ENCODE measurements at regions not wholly inside any gene's neighbourhood (a gene's known extent, or its start where the extent isn't known, plus 50 kb on each side); places are given as distances from the start of the nearest gene placed in this dataset.
A peak's percentile ranks its signal among the peaks of the same experiment; 100 is the strongest.
"Not testable (repeated sequence)": the region's sequence is repeated elsewhere in the genome, so short reads cannot be mapped to it uniquely, and the experiment has no call there.

DNA sequence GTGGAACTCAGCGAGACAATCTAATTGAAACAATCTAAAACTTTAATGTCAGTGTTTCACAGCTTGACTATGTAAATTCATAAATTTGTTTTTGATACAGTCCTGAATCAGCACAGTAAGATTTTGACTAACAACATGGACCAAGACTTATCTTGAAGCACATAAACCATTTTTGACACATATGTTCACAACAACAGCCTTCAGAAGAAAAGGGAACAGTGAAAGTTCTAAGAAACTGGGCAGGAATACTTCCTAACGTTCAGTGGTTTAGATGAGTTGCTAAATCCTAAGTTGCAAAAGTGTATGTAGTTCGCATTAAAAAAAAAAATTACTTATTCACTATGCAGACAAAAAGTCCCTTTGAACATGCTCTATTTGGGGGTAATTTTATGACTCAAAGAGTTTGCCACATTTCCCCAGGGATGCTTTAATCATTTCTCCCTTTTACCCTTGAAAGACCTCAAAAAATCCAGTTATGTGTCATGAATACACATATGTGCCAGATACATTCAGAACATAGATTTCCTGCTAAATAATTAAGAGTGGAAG, 120.2 kb downstream of the MRPL39 start:
- no peak for FAIRE-seq

DNA sequence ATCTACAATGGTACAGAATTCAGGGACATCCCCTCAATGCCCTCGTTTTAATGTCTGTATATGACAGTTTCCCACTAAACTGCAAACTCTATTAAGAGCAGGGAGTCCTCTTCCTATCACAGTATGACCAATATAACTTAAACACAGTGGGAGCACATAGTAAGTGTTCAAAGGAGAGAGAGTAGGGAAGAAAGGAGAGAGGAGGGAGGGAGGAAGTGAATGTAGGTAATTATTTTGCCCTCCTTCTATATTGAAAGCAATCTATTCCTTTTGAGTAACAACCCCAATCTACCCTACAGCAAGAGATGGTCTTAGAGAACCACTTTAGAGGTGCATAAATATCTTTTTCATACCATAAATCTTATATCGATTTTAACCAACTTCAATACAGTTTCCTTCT, 121.4 kb downstream of the MRPL39 start:
- FAIRE-seq, result no peak

DNA sequence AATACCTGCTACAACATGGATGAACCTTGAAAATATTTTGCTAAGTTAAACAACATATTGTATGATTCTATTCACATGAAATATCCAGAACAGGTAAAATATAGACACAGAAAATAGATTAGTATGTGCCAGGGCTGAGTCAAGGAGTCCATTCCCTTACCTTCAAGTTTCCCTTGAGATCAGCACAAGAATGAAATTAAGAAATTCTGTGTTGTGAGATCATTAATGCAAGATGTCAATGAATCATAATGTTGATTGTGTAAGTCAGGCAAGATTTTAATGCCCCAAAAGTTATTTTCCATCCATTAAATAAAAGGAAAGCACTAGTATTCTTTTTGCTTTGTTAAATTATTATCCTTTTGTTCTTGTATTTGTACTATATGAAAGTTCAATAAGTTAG, 139.4 kb downstream of the MRPL39 start:
- FAIRE-seq, result no peak

- FAIRE-seq, result not testable (repeated sequence)
Measured at GRCh38 chr21:25467071-25467470, 140.2 kb downstream of the MRPL39 start.

DNA sequence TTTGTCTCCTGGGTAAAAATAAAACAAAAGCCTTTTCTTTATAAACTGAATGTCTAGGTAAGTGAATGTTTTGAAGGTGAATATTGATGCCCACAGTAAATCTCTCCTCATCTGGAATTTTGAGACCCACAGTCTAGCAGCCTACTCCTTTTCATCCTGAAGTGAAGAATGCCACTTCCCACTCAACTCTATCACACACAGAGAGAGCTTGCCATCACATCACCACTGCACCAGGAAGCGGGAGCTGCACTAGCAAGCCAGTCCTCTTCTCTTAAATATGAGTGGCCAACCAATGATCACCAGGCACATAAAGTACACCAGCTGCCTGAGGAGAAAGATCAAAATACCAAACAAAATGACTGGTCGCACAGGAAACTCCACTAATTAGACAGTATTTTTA, 140.8 kb downstream of the MRPL39 start:
- no peak for FAIRE-seq

DNA sequence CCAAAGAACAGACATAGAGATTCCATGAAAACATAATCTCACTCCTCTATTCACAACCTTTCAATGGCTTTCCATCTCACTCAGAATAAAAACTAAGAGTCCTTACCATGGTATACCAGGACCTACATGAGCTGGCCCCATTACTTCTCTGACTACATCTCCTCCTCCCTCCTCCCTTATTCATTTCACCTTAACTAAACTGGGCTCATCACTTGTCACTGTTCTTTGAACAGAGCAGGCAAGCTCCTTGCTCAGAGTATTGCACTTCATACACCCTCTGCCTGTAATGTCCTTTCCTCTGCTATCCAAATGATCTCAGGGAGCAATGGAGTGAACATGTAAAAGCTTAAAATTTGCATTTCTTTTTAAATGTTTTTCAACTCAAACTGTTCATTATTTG, 142.0 kb downstream of the MRPL39 start:
- FAIRE-seq, result no peak

- no peak for FAIRE-seq
Measured at GRCh38 chr21:25464275-25464674, 143.0 kb downstream of the MRPL39 start.

DNA sequence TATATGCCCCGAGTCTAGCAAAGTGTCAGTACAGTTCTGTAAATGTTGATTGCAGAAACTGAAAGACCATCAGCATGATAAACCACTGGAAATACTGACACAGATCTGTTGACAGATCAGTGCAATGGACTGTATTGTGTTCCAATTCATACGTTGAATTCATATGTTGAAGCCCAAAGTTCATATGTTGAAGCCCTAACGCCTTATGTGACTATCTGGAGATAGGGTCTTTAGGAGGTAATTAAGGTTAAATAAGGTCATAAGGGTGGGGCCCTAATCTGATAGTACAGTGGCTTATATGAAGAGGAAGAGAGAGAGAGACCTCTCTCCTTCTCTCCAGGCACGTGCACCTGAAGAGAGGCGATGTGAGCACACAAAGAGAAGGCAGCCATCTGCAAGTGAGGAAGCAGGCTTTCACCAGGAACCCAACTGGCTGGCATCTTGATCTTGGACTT, 144.7 kb downstream of the MRPL39 start:
- FAIRE-seq, result no peak

DNA sequence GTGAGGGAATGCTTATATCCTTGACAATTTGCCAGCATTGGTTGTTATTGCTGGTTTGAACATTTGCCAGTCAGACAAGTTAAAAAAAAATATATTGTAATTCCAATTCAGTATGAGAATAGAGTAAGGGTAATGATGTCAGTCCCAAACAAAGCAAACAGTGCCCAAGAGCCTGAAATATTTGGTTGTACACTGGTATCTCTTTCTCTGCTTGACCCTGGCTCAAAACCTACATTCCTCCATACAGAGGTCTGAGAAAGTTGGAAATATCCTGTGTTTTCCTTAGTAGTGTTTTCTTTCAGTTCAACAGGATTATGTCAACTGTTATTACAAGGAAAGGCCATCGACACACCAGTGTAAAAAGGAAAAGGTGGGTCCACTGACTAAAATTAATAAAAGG, 145.6 kb downstream of the MRPL39 start:
- FAIRE-seq, result no peak

- FAIRE-seq, result no peak
Measured at GRCh38 chr21:25459993-25460392, 147.3 kb downstream of the MRPL39 start.

- FAIRE-seq, result no peak
Measured at GRCh38 chr21:25459365-25459764, 147.9 kb downstream of the MRPL39 start.

GRCh38 chr21:25458484-25458883, 148.8 kb downstream of the MRPL39 start:
- no peak for FAIRE-seq

DNA sequence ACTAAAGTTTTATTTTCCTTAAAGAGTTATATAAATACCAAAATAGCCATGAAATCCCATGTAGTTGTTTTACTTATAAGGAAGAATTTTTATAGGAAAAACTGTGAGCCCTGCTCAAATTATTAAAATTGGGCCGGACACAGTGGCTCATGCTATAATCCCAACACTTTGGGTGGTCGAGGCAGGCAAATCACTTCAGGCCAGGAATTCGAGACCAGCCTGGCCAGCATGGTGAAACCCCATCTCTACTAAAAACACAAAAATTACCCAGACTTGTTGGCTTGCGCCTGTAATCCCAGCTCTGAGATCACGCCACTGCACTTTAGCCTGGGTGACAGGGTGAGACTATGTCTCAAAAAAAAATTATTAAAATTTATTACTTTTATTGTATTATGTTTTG, 149.3 kb downstream of the MRPL39 start:
- no peak for FAIRE-seq

- FAIRE-seq, result peak; percentile 86
Measured at GRCh38 chr21:25457411-25457810, 149.9 kb downstream of the MRPL39 start.

GRCh38 chr21:25456672-25457071, 150.6 kb downstream of the MRPL39 start:
- no peak for FAIRE-seq

DNA sequence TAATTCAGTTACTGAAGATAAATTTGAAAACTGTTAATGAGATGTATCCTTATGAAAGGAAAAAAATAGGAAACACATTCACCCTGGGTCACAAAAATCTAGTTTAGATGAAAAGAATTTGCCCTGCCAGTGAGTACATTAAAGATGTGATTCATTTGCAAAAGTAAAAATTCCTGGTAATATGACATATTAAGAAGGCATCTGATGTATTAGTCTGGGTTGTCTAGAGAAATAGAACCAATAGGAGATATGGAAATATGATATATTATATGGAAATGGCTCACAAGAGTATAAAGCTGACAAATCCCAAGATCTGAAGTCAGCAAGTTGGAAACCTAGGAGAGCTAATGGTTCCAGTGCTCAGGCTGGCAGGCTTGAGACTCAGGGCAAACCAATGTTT, 153.8 kb downstream of the MRPL39 start:
- no peak for FAIRE-seq

GRCh38 chr21:25449950-25450349, 157.3 kb downstream of the MRPL39 start:
- FAIRE-seq, result no peak

- FAIRE-seq, result no peak
Measured at GRCh38 chr21:25441835-25442234, 165.4 kb downstream of the MRPL39 start.

GRCh38 chr21:25437465-25437864, 169.8 kb downstream of the MRPL39 start:
- not testable (repeated sequence) for FAIRE-seq

DNA sequence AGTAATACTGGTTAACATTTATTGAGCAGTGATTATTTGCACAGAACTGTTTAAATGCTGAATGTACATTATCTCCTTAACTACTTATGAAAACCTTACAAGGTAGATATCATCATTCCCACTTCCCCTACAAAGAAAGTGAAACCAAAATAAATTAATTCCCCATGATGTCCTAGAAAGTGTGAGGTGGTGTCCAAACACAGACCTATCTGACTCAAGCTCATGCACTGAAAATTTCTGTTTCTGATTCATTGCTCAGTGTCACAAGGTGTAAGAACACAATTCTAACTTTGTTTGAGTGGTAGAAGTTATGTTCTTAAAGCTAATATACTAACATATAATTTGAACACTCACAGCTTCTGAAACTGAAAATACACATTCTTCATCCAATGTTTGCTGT, 178.7 kb downstream of the MRPL39 start:
- no peak for FAIRE-seq

DNA sequence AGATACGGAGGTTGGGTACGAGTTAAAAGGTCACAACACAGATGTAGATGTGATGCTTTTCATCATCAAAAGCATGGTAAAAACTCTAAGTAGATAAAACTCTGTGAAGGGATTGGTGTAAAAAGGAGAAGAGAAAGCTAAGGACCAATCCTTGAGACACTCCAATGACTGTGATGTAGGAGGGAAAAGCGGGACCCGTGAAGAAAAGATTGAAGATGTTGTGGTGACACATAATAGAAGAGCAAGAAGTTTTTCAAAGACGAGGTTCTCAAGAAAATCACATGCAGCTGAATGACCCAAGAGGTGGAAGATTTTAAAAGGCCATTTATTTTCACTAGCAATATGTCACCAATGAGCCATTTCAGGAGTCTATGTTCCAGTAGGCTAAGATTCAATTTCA, 179.5 kb downstream of the MRPL39 start:
- FAIRE-seq, result no peak

GRCh38 chr21:25426580-25426979, 180.7 kb downstream of the MRPL39 start:
- FAIRE-seq, result no peak

DNA sequence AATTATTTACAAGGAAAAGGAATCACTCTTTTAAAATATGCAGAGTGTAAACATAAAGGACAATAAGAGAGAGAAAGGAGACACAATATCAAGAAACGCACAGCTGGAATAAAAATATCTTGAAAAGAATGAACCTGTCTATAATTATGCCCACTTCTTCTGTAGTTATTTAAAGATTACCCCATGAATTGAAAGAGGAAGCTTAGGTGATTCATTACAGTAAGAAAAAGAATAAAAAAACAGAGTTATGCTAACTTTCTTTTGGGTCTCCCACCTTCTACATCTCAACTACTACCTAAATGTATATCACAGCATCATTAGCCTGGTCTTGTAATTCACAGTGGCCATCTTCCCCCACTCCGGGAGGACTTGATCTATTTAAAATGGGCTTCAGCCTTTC, 182.1 kb downstream of the MRPL39 start:
- no peak for FAIRE-seq

DNA sequence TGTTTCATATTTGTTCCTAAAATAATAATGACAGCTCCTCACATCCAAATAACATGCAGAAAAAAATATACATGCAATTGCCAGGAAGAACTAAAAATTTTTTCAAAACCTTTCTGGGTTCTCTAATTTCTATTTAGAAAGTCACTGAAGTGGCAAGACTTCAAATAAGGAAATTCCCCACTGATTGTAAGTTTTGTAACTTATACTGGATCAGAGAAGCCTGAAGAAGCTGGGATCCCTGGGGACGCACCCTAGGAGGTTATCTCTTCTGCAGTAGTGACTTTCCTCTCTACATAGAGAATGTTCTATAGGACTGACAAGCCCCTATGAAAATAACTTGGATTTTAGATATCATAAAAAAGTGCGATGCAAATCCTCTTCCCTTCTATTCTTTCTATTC, 182.6 kb downstream of the MRPL39 start:
- no peak for FAIRE-seq

DNA sequence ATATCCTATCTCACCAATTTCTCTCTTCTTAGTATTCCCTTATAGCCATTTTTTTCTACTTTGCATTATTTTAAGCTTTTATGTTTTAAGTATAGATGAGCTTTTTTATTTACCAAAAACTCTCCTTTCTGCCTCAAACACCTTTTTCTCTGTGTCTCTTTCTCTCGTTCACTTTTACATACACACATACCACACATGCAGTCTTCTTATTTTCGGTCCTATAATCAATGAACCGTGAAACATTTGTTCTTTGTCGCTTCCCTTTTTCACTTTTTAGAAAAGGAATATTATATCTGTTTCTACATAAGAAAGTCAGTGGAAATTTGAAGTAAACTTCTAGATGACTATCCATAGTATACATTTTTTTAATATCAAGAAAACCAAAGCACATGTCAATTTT, 183.2 kb downstream of the MRPL39 start:
- FAIRE-seq, result no peak

All from islet of Langerhans (tissue), 1 donor.